ENCODE measurements at regions not wholly inside any gene's neighbourhood (a gene's known extent, or its start where the extent isn't known, plus 50 kb on each side); places are given as distances from the start of the nearest gene placed in this dataset.
"Not testable (repeated sequence)": the region's sequence is repeated elsewhere in the genome, so short reads cannot be mapped to it uniquely, and the experiment has no call there.

- CTCF ChIA-PET; H3K27me3 ChIP-seq (ENCODE audit: insufficient read depth, low read length); H3K9me2 ChIP-seq (ENCODE audit: insufficient read depth); ATAC-seq; POLR2A ChIA-PET; H3K9me3 ChIP-seq (ENCODE audit: control insufficient read depth in 1 of 2, insufficient read depth in 1 of 2, low read depth in 1 of 2, low read length in 2 of 2); DNase-seq (ENCODE audit: low read depth, low spot score); H4K20me1 ChIP-seq (ENCODE audit: insufficient read depth); RAD21 ChIA-PET (ENCODE audit: low non-redundant PET in 1 of 2, low total read pairs in 2 of 2, uncharacterized antibody in 2 of 2, unreplicated experiment in 2 of 2); H3K36me3 ChIP-seq (ENCODE audit: control insufficient read depth in 1 of 2, insufficient read depth in 2 of 2, low read length in 2 of 2); H2AFZ ChIP-seq (ENCODE audit: low read depth, low read length, poor library complexity, severe bottlenecking): not testable (repeated sequence)
- BruUV-seq (replicated peaks): TSS peak; percentile 46
- H3K4me1 ChIP-seq (ENCODE audit: control insufficient read depth in 1 of 2, insufficient read depth in 2 of 2, low read length in 2 of 2): peaks cover 3 to 25% of the 10 kb centered on the region in 2 experiments; a peak in 3 of 4 replicates
- peak overlapping the region; percentile 78 for H3K9ac ChIP-seq (ENCODE audit: low read length)
- peaks cover 58% of the 10 kb centered on the region for H3K79me2 ChIP-seq (ENCODE audit: insufficient read depth, low read length)
- intact Hi-C loops (cut with micrococcal nuclease): loop anchor here (10.0 kb wide), 1 partner anchor 606 kb away; no protein-coding TSS in a partner anchor
- H3K4me3 ChIP-seq (replicated peaks in 1 of 2; ENCODE audit: low read depth in 1 of 2, low read length in 2 of 2): peak overlapping the region; percentile 57 to 67
- peak overlapping the region; percentile 75 for H3K4me2 ChIP-seq (ENCODE audit: low read length)
- peak; percentile 63 for TF ChIP-seq YY1 (IDR thresholded peaks at IDR 0.05; ENCODE audit: extremely low read depth, insufficient replicate concordance, low read depth, low read length)
- H3K27ac ChIP-seq (ENCODE audit: low read depth, low read length): peak overlapping the region; percentile 93; the same call in 1 of the 2 replicates
These were observed 114.0 kb downstream of the CRLF3 start for GRCh38 chr17:30710276-30711088.

DNA sequence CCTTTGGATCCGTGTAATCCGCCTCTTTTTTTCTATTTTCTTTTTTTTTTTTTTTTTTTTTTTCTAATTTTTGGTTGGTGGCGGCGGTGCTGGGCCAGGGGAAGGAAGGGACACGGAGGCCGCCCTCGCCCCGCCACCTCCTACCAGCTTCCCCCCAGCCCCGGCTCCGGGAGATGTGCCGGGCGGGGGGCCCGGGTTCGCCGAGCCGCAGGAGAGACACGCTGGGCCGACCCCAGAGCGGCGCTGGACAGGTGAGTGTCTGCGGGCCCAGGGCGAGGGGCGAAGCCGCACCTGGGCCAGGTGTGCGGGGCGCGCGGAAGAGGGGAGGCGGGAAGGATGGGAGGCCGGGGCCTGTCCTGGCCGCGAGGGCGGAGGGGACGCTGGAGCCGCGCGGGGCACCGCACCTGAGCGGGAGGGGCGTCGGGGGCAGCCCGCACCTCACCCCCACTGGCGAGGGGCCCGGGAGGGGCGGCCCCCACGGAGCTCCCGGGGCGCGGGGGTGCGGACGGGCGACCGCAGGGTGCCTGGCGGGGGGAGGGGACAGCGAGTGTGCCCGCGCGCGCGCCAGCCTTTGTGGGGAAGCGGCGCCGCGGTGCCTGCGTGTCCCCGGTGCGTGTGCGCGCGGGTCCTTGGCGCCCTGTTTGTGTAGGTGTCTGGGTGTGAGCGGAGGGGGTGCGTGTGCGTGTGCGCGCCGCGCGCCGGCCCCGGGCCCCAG, 114.8 kb downstream of the CRLF3 start:
- 0 out of 2 replicates have a peak, but pooled peaks have one; percentile 1 for ATAC-seq
- H2AFZ ChIP-seq (ENCODE audit: low read depth, low read length, poor library complexity, severe bottlenecking); CTCF ChIA-PET: not testable (repeated sequence)

DNA sequence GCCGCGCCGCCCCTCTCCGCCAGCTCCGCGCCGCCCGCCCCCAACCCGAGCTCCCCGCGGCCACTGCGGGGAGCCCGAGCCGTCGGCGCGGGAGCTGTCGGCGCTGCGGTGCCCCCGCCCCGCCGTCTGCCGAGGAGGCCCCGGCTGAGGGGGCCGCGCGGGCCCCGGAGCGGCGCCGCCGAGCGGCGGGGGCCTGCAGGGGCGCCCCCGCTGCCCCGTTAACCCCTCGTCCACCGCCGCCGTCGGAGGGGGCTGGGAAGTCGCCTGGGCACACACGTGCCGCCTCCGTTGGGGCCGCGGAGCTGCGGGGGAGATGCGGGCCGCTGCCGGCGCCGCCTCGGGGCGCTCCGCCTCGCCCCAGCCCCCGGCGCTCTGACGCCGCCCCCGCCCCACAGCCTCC, 115.4 kb downstream of the CRLF3 start:
- RAD21 ChIA-PET (ENCODE audit: low non-redundant PET in 1 of 2, low total read pairs in 2 of 2, uncharacterized antibody in 2 of 2, unreplicated experiment in 2 of 2); H3K9me3 ChIP-seq (ENCODE audit: control insufficient read depth in 1 of 2, insufficient read depth in 1 of 2, low read depth in 1 of 2, low read length in 2 of 2); H2AFZ ChIP-seq (ENCODE audit: low read depth, low read length, poor library complexity, severe bottlenecking); intact Hi-C loops (cut with micrococcal nuclease); CTCF ChIA-PET; H3K27me3 ChIP-seq (ENCODE audit: insufficient read depth, low read length); DNase-seq (ENCODE audit: low read depth, low spot score); H3K9me2 ChIP-seq (ENCODE audit: insufficient read depth); H3K36me3 ChIP-seq (ENCODE audit: control insufficient read depth in 1 of 2, insufficient read depth in 2 of 2, low read length in 2 of 2); BruUV-seq (replicated peaks); POLR2A ChIA-PET; H4K20me1 ChIP-seq (ENCODE audit: insufficient read depth): not testable (repeated sequence)
- Histone ChIP-seq H3K27ac (ENCODE audit: low read depth, low read length) (peak overlapping the region; percentile 93), H3K4me3 (replicated peaks in 1 of 2; ENCODE audit: low read depth in 1 of 2, low read length in 2 of 2) (peak overlapping the region; percentile 57 to 70; a peak in 3 of 4 replicates), H3K9ac (ENCODE audit: low read length) (peak overlapping the region; percentile 78), H3K4me2 (ENCODE audit: low read length) (peak overlapping the region; percentile 75), H3K79me2 (ENCODE audit: insufficient read depth, low read length) (peaks cover 45% of the 10 kb centered on the region), H3K4me1 (ENCODE audit: control insufficient read depth in 1 of 2, insufficient read depth in 2 of 2, low read length in 2 of 2) (peaks cover 0 to 22% of the 10 kb centered on the region in 2 experiments; a peak in 3 of 4 replicates)
- peak; percentile 15 for ATAC-seq

More for the DNA sequence above, 114.8 kb downstream of the CRLF3 start:
- H3K9me2 ChIP-seq (ENCODE audit: insufficient read depth); RAD21 ChIA-PET (ENCODE audit: low non-redundant PET in 1 of 2, low total read pairs in 2 of 2, uncharacterized antibody in 2 of 2, unreplicated experiment in 2 of 2); POLR2A ChIA-PET; H3K36me3 ChIP-seq (ENCODE audit: control insufficient read depth in 1 of 2, insufficient read depth in 2 of 2, low read length in 2 of 2); H4K20me1 ChIP-seq (ENCODE audit: insufficient read depth); H3K9me3 ChIP-seq (ENCODE audit: control insufficient read depth in 1 of 2, insufficient read depth in 1 of 2, low read depth in 1 of 2, low read length in 2 of 2); BruUV-seq (replicated peaks); DNase-seq (ENCODE audit: low read depth, low spot score); H3K27me3 ChIP-seq (ENCODE audit: insufficient read depth, low read length): not testable (repeated sequence)
- H3K4me1 ChIP-seq (ENCODE audit: control insufficient read depth in 1 of 2, insufficient read depth in 2 of 2, low read length in 2 of 2): peaks cover 3 to 25% of the 10 kb centered on the region in 2 experiments; a peak in 3 of 4 replicates
- peak overlapping the region; percentile 93 for H3K27ac ChIP-seq (ENCODE audit: low read depth, low read length)
- peak overlapping the region; percentile 57 to 67 for H3K4me3 ChIP-seq (replicated peaks in 1 of 2; ENCODE audit: low read depth in 1 of 2, low read length in 2 of 2)
- peak overlapping the region; percentile 78 for H3K9ac ChIP-seq (ENCODE audit: low read length)
- intact Hi-C loops (cut with micrococcal nuclease): loop anchor here (10.0 kb wide), 1 partner anchor 605 kb away; no protein-coding TSS in a partner anchor
- peak overlapping the region; percentile 75 for H3K4me2 ChIP-seq (ENCODE audit: low read length)
- H3K79me2 ChIP-seq (ENCODE audit: insufficient read depth, low read length): peaks cover 51% of the 10 kb centered on the region

Measured in HCT116 (cell line).